ENCODE measurements at regions not wholly inside any gene's neighbourhood (a gene's known extent, or its start where the extent isn't known, plus 50 kb on each side); places are given as distances from the start of the nearest gene placed in this dataset.

GRCh38 chr7:17472518-17472917 is 174.1 kb downstream of the AHR start:
- H3K27me3 ChIP-seq: no peaks in the 10 kb centered on the region
- H3K36me3 ChIP-seq: no peaks in the 10 kb centered on the region
- DNase-seq (ENCODE audit: low spot score in 2 of 2): no peak
- TF ChIP-seq CTCF (IDR thresholded peaks at IDR 0.05): no peak
- no peaks in the 10 kb centered on the region for H3K9me3 ChIP-seq
- intact Hi-C loops (cut with DNase I): no loop called here
- H3K4me3 ChIP-seq: no peak overlapping the region
- H3K27ac ChIP-seq: no peak overlapping the region
- no peaks in the 10 kb centered on the region for H3K4me1 ChIP-seq

- H3K9me3 ChIP-seq: no peaks in the 10 kb centered on the region
- DNase-seq (ENCODE audit: low spot score in 2 of 2): no peak
- intact Hi-C loops (cut with DNase I): no loop called here
- H3K4me3 ChIP-seq: no peak overlapping the region
- H3K4me1 ChIP-seq: no peaks in the 10 kb centered on the region
- H3K27ac ChIP-seq: no peak overlapping the region
- no peaks in the 10 kb centered on the region for H3K27me3 ChIP-seq
- H3K36me3 ChIP-seq: no peaks in the 10 kb centered on the region
- no peak for TF ChIP-seq CTCF (IDR thresholded peaks at IDR 0.05)
These were observed 174.5 kb downstream of the AHR start for GRCh38 chr7:17472939-17473338.

GRCh38 chr7:17474724-17475344 is 176.4 kb downstream of the AHR start:
- Histone ChIP-seq H3K9me3 (no peaks in the 10 kb centered on the region), H3K4me3 (no peak overlapping the region), H3K36me3 (no peaks in the 10 kb centered on the region), H3K27me3 (no peaks in the 10 kb centered on the region), H3K4me1 (no peaks in the 10 kb centered on the region), H3K27ac (no peak overlapping the region)
- no peak for DNase-seq (ENCODE audit: low spot score in 2 of 2)
- intact Hi-C loops (cut with DNase I): no loop called here
- TF ChIP-seq CTCF (IDR thresholded peaks at IDR 0.05): no peak

GRCh38 chr7:17477182-17477581 is 178.7 kb downstream of the AHR start:
- TF ChIP-seq CTCF (IDR thresholded peaks at IDR 0.05): no peak
- intact Hi-C loops (cut with DNase I): no loop called here
- Histone ChIP-seq H3K27me3 (no peaks in the 10 kb centered on the region), H3K4me1 (no peaks in the 10 kb centered on the region), H3K27ac (no peak overlapping the region), H3K4me3 (no peak overlapping the region), H3K9me3 (no peaks in the 10 kb centered on the region), H3K36me3 (no peaks in the 10 kb centered on the region)
- DNase-seq (ENCODE audit: low spot score in 2 of 2): no peak

GRCh38 chr7:17481118-17481517 is 182.7 kb downstream of the AHR start:
- no peak for TF ChIP-seq CTCF (IDR thresholded peaks at IDR 0.05)
- intact Hi-C loops (cut with DNase I): no loop called here
- H3K9me3 ChIP-seq: no peaks in the 10 kb centered on the region
- H3K36me3 ChIP-seq: no peaks in the 10 kb centered on the region
- H3K27me3 ChIP-seq: no peaks in the 10 kb centered on the region
- H3K4me3 ChIP-seq: no peak overlapping the region
- no peak for DNase-seq (ENCODE audit: low spot score in 2 of 2)
- no peaks in the 10 kb centered on the region for H3K4me1 ChIP-seq
- H3K27ac ChIP-seq: no peak overlapping the region

GRCh38 chr7:17485368-17485767 is 186.9 kb downstream of the AHR start:
- Histone ChIP-seq H3K27ac (no peak overlapping the region), H3K36me3 (no peaks in the 10 kb centered on the region), H3K9me3 (no peaks in the 10 kb centered on the region), H3K4me1 (no peaks in the 10 kb centered on the region), H3K4me3 (no peak overlapping the region), H3K27me3 (no peaks in the 10 kb centered on the region)
- no peak for DNase-seq (ENCODE audit: low spot score in 2 of 2)
- TF ChIP-seq CTCF (IDR thresholded peaks at IDR 0.05): no peak
- intact Hi-C loops (cut with DNase I): no loop called here

All from ascending aorta (tissue), 2 donors.